ENCODE measurements at regions not wholly inside any gene's neighbourhood (a gene's known extent, or its start where the extent isn't known, plus 50 kb on each side); places are given as distances from the start of the nearest gene placed in this dataset.

DNA sequence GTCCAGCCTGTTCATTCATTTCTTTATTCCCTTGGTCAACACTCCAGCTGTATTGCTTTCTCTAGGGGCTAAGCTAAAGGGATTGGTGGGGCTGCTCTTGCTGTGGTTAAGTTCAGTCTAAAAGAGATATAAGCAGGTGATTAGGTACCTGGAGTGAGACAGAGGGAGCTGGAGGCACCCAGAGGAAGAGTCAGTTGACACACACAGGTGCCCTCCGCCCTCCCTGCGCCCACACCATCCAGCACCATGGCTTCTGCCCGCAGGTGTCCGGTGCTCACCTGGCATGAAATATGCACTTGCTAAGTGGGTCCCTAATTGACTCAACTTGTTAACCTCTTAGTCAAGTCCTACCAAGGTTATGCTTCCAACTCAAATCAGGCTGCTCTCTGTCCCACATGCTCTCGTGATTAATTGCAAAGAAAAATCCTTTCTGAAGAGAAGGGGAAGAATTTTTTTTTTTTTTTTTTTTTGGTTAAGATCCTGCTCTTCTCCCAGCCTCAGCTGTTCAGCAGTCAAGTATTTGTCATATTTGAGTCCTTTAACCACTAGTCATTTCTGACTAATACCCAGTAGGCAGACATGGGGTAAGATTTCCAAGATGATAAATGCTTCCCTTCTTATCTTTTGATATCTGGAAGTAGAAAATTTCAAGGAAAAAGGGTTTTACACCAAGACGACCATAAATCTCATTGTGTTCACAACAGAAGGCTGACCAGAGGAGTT lies 199.8 kb upstream of the WSCD1 start:
- TF ChIP-seq EZH2 (IDR thresholded peaks at IDR 0.05; ENCODE audit: borderline replicate concordance, low read depth, low read length, severe bottlenecking), result no peak
- H4K20me1 ChIP-seq (ENCODE audit: insufficient read depth, low read length), result no peaks in the 10 kb centered on the region
- H3K9ac ChIP-seq (ENCODE audit: low read depth, low read length), result no peak overlapping the region
- no peak overlapping the region for H3K4me2 ChIP-seq (ENCODE audit: insufficient read depth, low read length)
- no peaks in the 10 kb centered on the region for H3K79me2 ChIP-seq (ENCODE audit: insufficient read depth, low read length)
- DNase-seq (no peak), ATAC-seq (ENCODE audit: insufficient read depth, low read depth) (no peak)
- no peaks in the 10 kb centered on the region for H3K4me1 ChIP-seq (ENCODE audit: insufficient read depth, low read length)
- no peak overlapping the region for H3K27ac ChIP-seq (ENCODE audit: low read length)
- H3K9me3 ChIP-seq (ENCODE audit: insufficient read depth, low read length, severe bottlenecking), result no peaks in the 10 kb centered on the region
- H3K36me3 ChIP-seq (ENCODE audit: insufficient read depth, low read length), result no peaks in the 10 kb centered on the region
- H2AFZ ChIP-seq (ENCODE audit: low read depth, low read length), result no peak overlapping the region
- H3K27me3 ChIP-seq (ENCODE audit: insufficient read depth, low read length, poor library complexity), result no peaks in the 10 kb centered on the region
- no peak overlapping the region for H3K4me3 ChIP-seq (ENCODE audit: low read depth in 1 of 2, low read length in 2 of 2)

DNA sequence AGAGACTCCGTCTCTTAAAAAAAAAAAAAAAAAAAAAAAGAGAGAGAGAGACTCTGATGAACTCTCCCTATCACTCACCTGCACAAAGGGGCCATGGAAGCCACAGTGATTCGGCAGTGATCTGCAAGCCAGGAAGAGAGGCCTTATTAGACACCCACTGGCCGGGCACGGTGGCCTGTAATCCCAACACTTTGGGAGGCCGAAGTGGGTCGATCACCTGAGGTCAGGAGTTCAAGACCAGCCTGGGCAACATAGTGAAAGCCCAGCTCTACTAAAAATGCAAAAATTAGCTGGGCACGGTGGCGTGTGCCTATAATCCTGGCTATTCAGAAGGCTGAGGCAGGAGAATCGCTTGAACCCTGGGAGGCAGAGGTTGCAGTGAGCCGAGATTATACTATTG lies 198.5 kb upstream of the WSCD1 start:
- no peaks in the 10 kb centered on the region for H3K9me3 ChIP-seq (ENCODE audit: insufficient read depth, low read length, severe bottlenecking)
- no peak for ATAC-seq (ENCODE audit: insufficient read depth, low read depth)
- H3K9ac ChIP-seq (ENCODE audit: low read depth, low read length), result no peak overlapping the region
- no peaks in the 10 kb centered on the region for H3K79me2 ChIP-seq (ENCODE audit: insufficient read depth, low read length)
- H4K20me1 ChIP-seq (ENCODE audit: insufficient read depth, low read length), result no peaks in the 10 kb centered on the region
- H3K27me3 ChIP-seq (ENCODE audit: insufficient read depth, low read length, poor library complexity), result no peaks in the 10 kb centered on the region
- H3K4me1 ChIP-seq (ENCODE audit: insufficient read depth, low read length), result no peaks in the 10 kb centered on the region
- H3K4me2 ChIP-seq (ENCODE audit: insufficient read depth, low read length), result no peak overlapping the region
- no peak for TF ChIP-seq EZH2 (IDR thresholded peaks at IDR 0.05; ENCODE audit: borderline replicate concordance, low read depth, low read length, severe bottlenecking)
- no peak for DNase-seq
- H2AFZ ChIP-seq (ENCODE audit: low read depth, low read length), result no peak overlapping the region
- no peak overlapping the region for H3K4me3 ChIP-seq (ENCODE audit: low read depth in 1 of 2, low read length in 2 of 2)
- no peak overlapping the region for H3K27ac ChIP-seq (ENCODE audit: low read length)
- no peaks in the 10 kb centered on the region for H3K36me3 ChIP-seq (ENCODE audit: insufficient read depth, low read length)

DNA sequence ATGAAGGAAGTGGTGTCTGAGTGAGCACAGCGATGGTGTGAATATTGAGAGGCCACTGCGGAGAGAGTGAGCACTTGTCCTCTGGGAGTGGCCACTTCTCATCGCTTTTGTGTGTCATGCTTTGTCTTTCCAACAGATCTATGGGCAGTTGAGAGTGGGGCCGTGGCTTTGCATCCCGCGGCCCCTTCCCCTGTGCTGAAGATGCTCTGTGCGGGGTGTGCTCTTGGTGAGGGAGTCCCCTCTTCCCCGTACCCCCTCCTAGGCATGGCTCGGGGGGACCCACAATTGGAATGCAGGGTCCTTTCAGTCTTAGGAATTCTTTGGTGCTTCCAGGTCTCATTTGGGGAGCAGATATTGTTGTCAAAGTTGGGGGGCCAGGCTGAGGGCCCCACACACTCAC lies 197.3 kb upstream of the WSCD1 start:
- TF ChIP-seq, protein P1, sequence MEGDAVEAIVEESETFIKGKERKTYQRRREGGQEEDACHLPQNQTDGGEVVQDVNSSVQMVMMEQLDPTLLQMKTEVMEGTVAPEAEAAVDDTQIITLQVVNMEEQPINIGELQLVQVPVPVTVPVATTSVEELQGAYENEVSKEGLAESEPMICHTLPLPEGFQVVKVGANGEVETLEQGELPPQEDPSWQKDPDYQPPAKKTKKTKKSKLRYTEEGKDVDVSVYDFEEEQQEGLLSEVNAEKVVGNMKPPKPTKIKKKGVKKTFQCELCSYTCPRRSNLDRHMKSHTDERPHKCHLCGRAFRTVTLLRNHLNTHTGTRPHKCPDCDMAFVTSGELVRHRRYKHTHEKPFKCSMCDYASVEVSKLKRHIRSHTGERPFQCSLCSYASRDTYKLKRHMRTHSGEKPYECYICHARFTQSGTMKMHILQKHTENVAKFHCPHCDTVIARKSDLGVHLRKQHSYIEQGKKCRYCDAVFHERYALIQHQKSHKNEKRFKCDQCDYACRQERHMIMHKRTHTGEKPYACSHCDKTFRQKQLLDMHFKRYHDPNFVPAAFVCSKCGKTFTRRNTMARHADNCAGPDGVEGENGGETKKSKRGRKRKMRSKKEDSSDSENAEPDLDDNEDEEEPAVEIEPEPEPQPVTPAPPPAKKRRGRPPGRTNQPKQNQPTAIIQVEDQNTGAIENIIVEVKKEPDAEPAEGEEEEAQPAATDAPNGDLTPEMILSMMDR (IDR thresholded peaks at IDR 0.05; ENCODE audit: borderline replicate concordance, extremely low read depth, low read length, poor library complexity, severe bottlenecking), result no peak
- no peak for TF ChIP-seq EZH2 (IDR thresholded peaks at IDR 0.05; ENCODE audit: borderline replicate concordance, low read depth, low read length, severe bottlenecking)
- H3K4me3 ChIP-seq (ENCODE audit: low read depth in 1 of 2, low read length in 2 of 2), result no peak overlapping the region
- DNase-seq, result no peak

DNA sequence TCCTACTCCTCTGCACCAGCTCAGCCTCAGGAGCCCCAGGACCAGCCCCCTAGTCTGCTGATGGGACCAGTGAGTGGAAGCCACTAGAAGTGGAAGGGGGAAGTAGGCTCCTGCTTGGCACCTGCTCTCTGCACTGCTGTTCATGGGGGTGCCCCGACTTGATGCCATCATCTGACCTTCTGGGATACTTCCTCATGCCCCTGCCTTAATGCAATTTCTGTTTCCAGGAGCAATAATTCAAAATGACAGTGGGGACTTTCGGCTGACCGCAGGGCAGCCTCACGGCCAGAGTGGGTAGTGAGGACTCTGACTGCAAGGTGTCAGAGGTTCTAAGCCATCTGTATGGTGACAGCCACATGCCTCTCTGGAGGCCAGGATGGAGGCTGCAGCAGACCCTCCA lies 196.4 kb upstream of the WSCD1 start:
- DNase-seq (no peak), ATAC-seq (ENCODE audit: insufficient read depth, low read depth) (no peak)
- Histone ChIP-seq H3K36me3 (ENCODE audit: insufficient read depth, low read length) (no peaks in the 10 kb centered on the region), H3K27me3 (ENCODE audit: insufficient read depth, low read length, poor library complexity) (no peaks in the 10 kb centered on the region), H3K9ac (ENCODE audit: low read depth, low read length) (no peak overlapping the region), H3K4me1 (ENCODE audit: insufficient read depth, low read length) (no peaks in the 10 kb centered on the region), H2AFZ (ENCODE audit: low read depth, low read length) (no peak overlapping the region), H3K79me2 (ENCODE audit: insufficient read depth, low read length) (no peaks in the 10 kb centered on the region), H3K4me3 (ENCODE audit: low read depth in 1 of 2, low read length in 2 of 2) (no peak overlapping the region), H4K20me1 (ENCODE audit: insufficient read depth, low read length) (no peaks in the 10 kb centered on the region), H3K4me2 (ENCODE audit: insufficient read depth, low read length) (no peak overlapping the region), H3K9me3 (ENCODE audit: insufficient read depth, low read length, severe bottlenecking) (no peaks in the 10 kb centered on the region), H3K27ac (ENCODE audit: low read length) (no peak overlapping the region)
- no peak for TF ChIP-seq EZH2 (IDR thresholded peaks at IDR 0.05; ENCODE audit: borderline replicate concordance, low read depth, low read length, severe bottlenecking)
- TF ChIP-seq, protein P1 (IDR thresholded peaks at IDR 0.05; ENCODE audit: borderline replicate concordance, extremely low read depth, low read length, poor library complexity, severe bottlenecking), result no peak

More for the DNA sequence above, 197.3 kb upstream of the WSCD1 start:
- no peak overlapping the region for H3K9ac ChIP-seq (ENCODE audit: low read depth, low read length)
- ATAC-seq (ENCODE audit: insufficient read depth, low read depth), result no peak
- no peaks in the 10 kb centered on the region for H3K79me2 ChIP-seq (ENCODE audit: insufficient read depth, low read length)
- no peaks in the 10 kb centered on the region for H3K27me3 ChIP-seq (ENCODE audit: insufficient read depth, low read length, poor library complexity)
- H3K4me1 ChIP-seq (ENCODE audit: insufficient read depth, low read length), result no peaks in the 10 kb centered on the region
- no peak overlapping the region for H2AFZ ChIP-seq (ENCODE audit: low read depth, low read length)
- no peaks in the 10 kb centered on the region for H4K20me1 ChIP-seq (ENCODE audit: insufficient read depth, low read length)
- H3K36me3 ChIP-seq (ENCODE audit: insufficient read depth, low read length), result no peaks in the 10 kb centered on the region
- H3K4me2 ChIP-seq (ENCODE audit: insufficient read depth, low read length), result no peak overlapping the region
- no peak overlapping the region for H3K27ac ChIP-seq (ENCODE audit: low read length)
- H3K9me3 ChIP-seq (ENCODE audit: insufficient read depth, low read length, severe bottlenecking), result no peaks in the 10 kb centered on the region
